ENCODE measurements at regions not wholly inside any gene's neighbourhood (a gene's known extent, or its start where the extent isn't known, plus 50 kb on each side); places are given as distances from the start of the nearest gene placed in this dataset.

GRCh38 chr4:19117022-19117421 lies 1095.5 kb upstream of the LCORL start:
- in situ Hi-C loops (cut with HindIII; ENCODE audit: low pct_unique_long_range_greater_than_20kb, low sequenced_read_pairs) = no loop called here
- POLR2A ChIA-PET = no interaction called here
- Histone ChIP-seq H3K9me3 (ENCODE audit: control insufficient read depth, insufficient read depth, low read depth, low read length) (no peaks in the 10 kb centered on the region), H3K27me3 (ENCODE audit: control insufficient read depth, insufficient read depth, low read length) (no peaks in the 10 kb centered on the region), H3K36me3 (ENCODE audit: control insufficient read depth, insufficient read depth, low read length) (no peaks in the 10 kb centered on the region), H3K4me1 (ENCODE audit: control insufficient read depth, insufficient read depth, low read length) (no peaks in the 10 kb centered on the region), H3K27ac (ENCODE audit: low read length) (no peak overlapping the region), H3K4me3 (ENCODE audit: low read depth in 2 of 2, low read length in 2 of 2) (no peak overlapping the region)
- BruUV-seq (replicated peaks) = no TSS peak
- intact Hi-C loops (cut with micrococcal nuclease; ENCODE audit: unreplicated experiment) = no loop called here
- CTCF ChIA-PET = no interaction called here
- no peak for DNase-seq (ENCODE audit: low read depth, low spot score)
- TF ChIP-seq REST (IDR thresholded peaks at IDR 0.05; ENCODE audit: insufficient read depth in 1 of 2, low read depth in 2 of 2, low read length in 1 of 2) = no peak
- TF ChIP-seq TCF7L2 (IDR thresholded peaks at IDR 0.05; ENCODE audit: low read depth, low read length) = no peak
- no peak for TF ChIP-seq CTCF (IDR thresholded peaks at IDR 0.05)
- TF ChIP-seq POLR2AphosphoS5 (IDR thresholded peaks at IDR 0.05; ENCODE audit: low read depth, low read length) = no peak
- TF ChIP-seq SIN3A (IDR thresholded peaks at IDR 0.05; ENCODE audit: borderline replicate concordance, insufficient read depth, low read depth, low read length) = no peak
- ATAC-seq = no peak

- no peaks in the 10 kb centered on the region for H3K4me1 ChIP-seq (ENCODE audit: control insufficient read depth, insufficient read depth, low read length)
- no peak overlapping the region for H3K4me3 ChIP-seq (ENCODE audit: low read depth in 2 of 2, low read length in 2 of 2)
- intact Hi-C loops (cut with micrococcal nuclease; ENCODE audit: unreplicated experiment) (no loop called here), in situ Hi-C loops (cut with HindIII; ENCODE audit: low pct_unique_long_range_greater_than_20kb, low sequenced_read_pairs) (no loop called here)
- no peaks in the 10 kb centered on the region for H3K36me3 ChIP-seq (ENCODE audit: control insufficient read depth, insufficient read depth, low read length)
- H3K9me3 ChIP-seq (ENCODE audit: control insufficient read depth, insufficient read depth, low read depth, low read length) = no peaks in the 10 kb centered on the region
- BruUV-seq (replicated peaks) = no TSS peak
- ATAC-seq (no peak), DNase-seq (ENCODE audit: low read depth, low spot score) (no peak)
- POLR2A ChIA-PET = no interaction called here
- CTCF ChIA-PET = no interaction called here
- H3K27me3 ChIP-seq (ENCODE audit: control insufficient read depth, insufficient read depth, low read length) = no peaks in the 10 kb centered on the region
- H3K27ac ChIP-seq (ENCODE audit: low read length) = no peak overlapping the region
- TF ChIP-seq SIN3A (IDR thresholded peaks at IDR 0.05; ENCODE audit: borderline replicate concordance, insufficient read depth, low read depth, low read length) = no peak
- no peak for TF ChIP-seq CTCF (IDR thresholded peaks at IDR 0.05)
- no peak for TF ChIP-seq POLR2AphosphoS5 (IDR thresholded peaks at IDR 0.05; ENCODE audit: low read depth, low read length)
- TF ChIP-seq TCF7L2 (IDR thresholded peaks at IDR 0.05; ENCODE audit: low read depth, low read length) = no peak
- TF ChIP-seq REST (IDR thresholded peaks at IDR 0.05; ENCODE audit: insufficient read depth in 1 of 2, low read depth in 2 of 2, low read length in 1 of 2) = no peak
Observed at GRCh38 chr4:19104176-19104575, 1082.6 kb upstream of the LCORL start.

Data from Panc1 (cell line).